ENCODE measurements at regions not wholly inside any gene's neighbourhood (a gene's known extent, or its start where the extent isn't known, plus 50 kb on each side); places are given as distances from the start of the nearest gene placed in this dataset.

DNA sequence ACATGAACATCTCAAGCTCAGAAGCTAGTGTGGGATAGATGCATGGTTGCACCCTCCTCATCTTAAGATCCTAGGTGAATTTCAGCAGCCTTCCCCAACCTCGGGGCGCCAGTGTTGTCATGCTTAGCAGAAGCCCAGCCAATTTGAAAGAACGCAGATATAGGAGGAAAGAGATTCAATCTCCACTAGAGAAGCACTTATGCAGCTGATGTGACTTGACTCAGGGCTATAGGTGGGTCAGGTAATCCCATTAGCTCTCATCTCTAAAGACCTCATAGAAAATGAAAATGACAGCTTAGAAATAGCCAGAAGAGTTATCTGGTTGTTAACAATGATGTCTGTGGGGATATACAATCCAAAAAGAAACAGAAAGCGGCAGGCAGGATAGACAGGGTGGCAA is 310.5 kb downstream of the GPAM start:
- TF ChIP-seq MZF1 (tag by site-specific recombination; IDR thresholded peaks at IDR 0.05; ENCODE audit: borderline replicate concordance) (no peak), KLF10 (tag by site-specific recombination; IDR thresholded peaks at IDR 0.05) (no peak), ZNF302 (tag by site-specific recombination; IDR thresholded peaks at IDR 0.05; ENCODE audit: low read depth) (no peak)
- Histone ChIP-seq H3K9me3 (ENCODE audit: control insufficient read depth, insufficient read depth, low read depth, low read length) (no peaks in the 10 kb centered on the region), H3K4me1 (ENCODE audit: control insufficient read depth, insufficient read depth, low read length) (no peaks in the 10 kb centered on the region), H3K27ac (ENCODE audit: extremely low read depth, low read depth, low read length) (no peak overlapping the region), H3K4me3 (ENCODE audit: low read depth, low read length) (no peak overlapping the region), H3K36me3 (ENCODE audit: control insufficient read depth in 2 of 2, insufficient read depth in 1 of 2, low read length in 2 of 2) (no peaks in the 10 kb centered on the region)
- ChIA-PET CTCF (no interaction called here), POLR2A (no interaction called here)

DNA sequence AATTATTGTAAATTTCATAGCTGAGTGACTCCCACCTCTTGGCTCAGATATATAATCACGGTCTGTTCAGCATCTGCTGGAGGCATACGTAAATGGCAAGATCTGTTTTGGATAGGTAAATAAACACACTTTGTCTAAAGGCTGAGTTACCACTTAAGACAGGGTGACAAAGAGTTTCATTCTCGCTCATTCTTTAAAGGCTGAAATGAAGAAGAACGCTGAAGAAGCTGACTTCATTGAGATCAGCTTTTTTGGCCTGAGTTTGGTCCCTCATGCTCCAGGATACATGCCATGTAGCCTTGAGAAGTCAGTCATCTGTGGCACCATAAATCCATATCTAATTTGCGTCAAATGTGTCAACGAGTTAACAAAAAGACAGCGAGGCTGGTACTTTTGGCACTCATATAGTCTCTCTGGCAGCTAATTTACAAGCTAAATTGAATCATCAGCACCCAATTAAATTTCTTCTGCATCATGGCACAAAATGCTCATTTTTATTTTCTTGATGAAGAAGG is 309.9 kb downstream of the GPAM start:
- ChIA-PET CTCF (interaction anchor here (0.7 kb wide), 1 partner anchor 905 kb away, joined by 3 read pairs; no protein-coding TSS in a partner anchor), POLR2A (no interaction called here)
- H3K4me1 ChIP-seq (ENCODE audit: control insufficient read depth, insufficient read depth, low read length), result no peaks in the 10 kb centered on the region
- no peak overlapping the region for H3K4me3 ChIP-seq (ENCODE audit: low read depth, low read length)
- no peaks in the 10 kb centered on the region for H3K36me3 ChIP-seq (ENCODE audit: control insufficient read depth in 2 of 2, insufficient read depth in 1 of 2, low read length in 2 of 2)
- H3K9me3 ChIP-seq (ENCODE audit: control insufficient read depth, insufficient read depth, low read depth, low read length), result no peaks in the 10 kb centered on the region
- no peak overlapping the region for H3K27ac ChIP-seq (ENCODE audit: extremely low read depth, low read depth, low read length)
- TF ChIP-seq BCL11B (tag by site-specific recombination; IDR thresholded peaks at IDR 0.05; ENCODE audit: low read depth), result no peak
- TF ChIP-seq, protein P1, sequence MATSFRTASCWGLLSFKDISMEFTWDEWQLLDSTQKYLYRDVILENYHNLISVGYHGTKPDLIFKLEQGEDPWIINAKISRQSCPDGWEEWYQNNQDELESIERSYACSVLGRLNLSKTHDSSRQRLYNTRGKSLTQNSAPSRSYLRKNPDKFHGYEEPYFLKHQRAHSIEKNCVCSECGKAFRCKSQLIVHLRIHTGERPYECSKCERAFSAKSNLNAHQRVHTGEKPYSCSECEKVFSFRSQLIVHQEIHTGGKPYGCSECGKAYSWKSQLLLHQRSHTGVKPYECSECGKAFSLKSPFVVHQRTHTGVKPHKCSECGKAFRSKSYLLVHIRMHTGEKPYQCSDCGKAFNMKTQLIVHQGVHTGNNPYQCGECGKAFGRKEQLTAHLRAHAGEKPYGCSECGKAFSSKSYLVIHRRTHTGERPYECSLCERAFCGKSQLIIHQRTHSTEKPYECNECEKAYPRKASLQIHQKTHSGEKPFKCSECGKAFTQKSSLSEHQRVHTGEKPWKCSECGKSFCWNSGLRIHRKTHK (tag by site-specific recombination; IDR thresholded peaks at IDR 0.05), result no peak
- TF ChIP-seq ZBTB17 (tag by site-specific recombination; IDR thresholded peaks at IDR 0.05), result no peak
- TF ChIP-seq, protein P2, sequence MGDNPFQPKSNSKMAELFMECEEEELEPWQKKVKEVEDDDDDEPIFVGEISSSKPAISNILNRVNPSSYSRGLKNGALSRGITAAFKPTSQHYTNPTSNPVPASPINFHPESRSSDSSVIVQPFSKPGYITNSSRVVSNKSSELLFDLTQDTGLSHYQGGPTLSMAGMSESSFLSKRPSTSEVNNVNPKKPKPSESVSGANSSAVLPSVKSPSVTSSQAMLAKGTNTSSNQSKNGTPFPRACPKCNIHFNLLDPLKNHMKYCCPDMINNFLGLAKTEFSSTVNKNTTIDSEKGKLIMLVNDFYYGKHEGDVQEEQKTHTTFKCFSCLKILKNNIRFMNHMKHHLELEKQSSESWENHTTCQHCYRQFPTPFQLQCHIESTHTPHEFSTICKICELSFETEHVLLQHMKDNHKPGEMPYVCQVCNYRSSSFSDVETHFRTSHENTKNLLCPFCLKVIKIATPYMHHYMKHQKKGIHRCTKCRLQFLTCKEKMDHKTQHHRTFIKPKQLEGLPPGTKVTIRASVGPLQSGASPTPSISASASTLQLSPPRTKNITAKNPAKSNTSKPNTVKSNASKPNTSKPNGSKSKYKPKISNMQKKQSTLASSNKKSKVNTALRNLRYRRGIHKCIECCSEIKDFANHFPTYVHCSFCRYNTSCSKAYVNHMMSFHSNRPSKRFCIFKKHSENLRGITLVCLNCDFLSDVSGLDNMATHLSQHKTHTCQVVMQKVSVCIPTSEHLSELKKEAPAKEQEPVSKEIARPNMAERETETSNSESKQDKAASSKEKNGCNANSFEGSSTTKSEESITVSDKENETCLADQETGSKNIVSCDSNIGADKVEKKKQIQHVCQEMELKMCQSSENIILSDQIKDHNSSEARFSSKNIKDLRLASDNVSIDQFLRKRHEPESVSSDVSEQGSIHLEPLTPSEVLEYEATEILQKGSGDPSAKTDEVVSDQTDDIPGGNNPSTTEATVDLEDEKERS (tag by site-specific recombination; IDR thresholded peaks at IDR 0.05), result no peak
- TF ChIP-seq ZNF792 (tag by site-specific recombination; IDR thresholded peaks at IDR 0.05), result no peak
- TF ChIP-seq, protein P3, sequence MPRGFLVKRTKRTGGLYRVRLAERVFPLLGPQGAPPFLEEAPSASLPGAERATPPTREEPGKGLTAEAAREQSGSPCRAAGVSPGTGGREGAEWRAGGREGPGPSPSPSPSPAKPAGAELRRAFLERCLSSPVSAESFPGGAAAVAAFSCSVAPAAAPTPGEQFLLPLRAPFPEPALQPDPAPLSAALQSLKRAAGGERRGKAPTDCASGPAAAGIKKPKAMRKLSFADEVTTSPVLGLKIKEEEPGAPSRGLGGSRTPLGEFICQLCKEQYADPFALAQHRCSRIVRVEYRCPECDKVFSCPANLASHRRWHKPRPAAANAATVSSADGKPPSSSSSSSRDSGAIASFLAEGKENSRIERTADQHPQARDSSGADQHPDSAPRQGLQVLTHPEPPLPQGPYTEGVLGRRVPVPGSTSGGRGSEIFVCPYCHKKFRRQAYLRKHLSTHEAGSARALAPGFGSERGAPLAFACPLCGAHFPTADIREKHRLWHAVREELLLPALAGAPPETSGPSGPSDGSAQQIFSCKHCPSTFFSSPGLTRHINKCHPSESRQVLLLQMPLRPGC (tag by site-specific recombination; IDR thresholded peaks at IDR 0.05), result no peak
- no peak for TF ChIP-seq IKZF3 (tag by site-specific recombination; IDR thresholded peaks at IDR 0.05)
- TF ChIP-seq ZNF585B (tag by site-specific recombination; IDR thresholded peaks at IDR 0.05), result no peak
- TF ChIP-seq ZXDB (tag by site-specific recombination; IDR thresholded peaks at IDR 0.05), result no peak
- no peak for TF ChIP-seq MEIS1 (CRISPR knock-in tag; IDR thresholded peaks at IDR 0.05; ENCODE audit: borderline replicate concordance)
- TF ChIP-seq ZNF830 (tag by site-specific recombination; IDR thresholded peaks at IDR 0.05; ENCODE audit: low read depth), result no peak
- no peak for TF ChIP-seq ZSCAN16 (tag by site-specific recombination; IDR thresholded peaks at IDR 0.05)
- no peak for TF ChIP-seq RBAK (tag by site-specific recombination; IDR thresholded peaks at IDR 0.05)
- no peak for TF ChIP-seq GLI4 (tag by site-specific recombination; IDR thresholded peaks at IDR 0.05)
- no peak for TF ChIP-seq SETDB1 (IDR thresholded peaks at IDR 0.05; ENCODE audit: insufficient read length, low read length)
- TF ChIP-seq, protein P4, sequence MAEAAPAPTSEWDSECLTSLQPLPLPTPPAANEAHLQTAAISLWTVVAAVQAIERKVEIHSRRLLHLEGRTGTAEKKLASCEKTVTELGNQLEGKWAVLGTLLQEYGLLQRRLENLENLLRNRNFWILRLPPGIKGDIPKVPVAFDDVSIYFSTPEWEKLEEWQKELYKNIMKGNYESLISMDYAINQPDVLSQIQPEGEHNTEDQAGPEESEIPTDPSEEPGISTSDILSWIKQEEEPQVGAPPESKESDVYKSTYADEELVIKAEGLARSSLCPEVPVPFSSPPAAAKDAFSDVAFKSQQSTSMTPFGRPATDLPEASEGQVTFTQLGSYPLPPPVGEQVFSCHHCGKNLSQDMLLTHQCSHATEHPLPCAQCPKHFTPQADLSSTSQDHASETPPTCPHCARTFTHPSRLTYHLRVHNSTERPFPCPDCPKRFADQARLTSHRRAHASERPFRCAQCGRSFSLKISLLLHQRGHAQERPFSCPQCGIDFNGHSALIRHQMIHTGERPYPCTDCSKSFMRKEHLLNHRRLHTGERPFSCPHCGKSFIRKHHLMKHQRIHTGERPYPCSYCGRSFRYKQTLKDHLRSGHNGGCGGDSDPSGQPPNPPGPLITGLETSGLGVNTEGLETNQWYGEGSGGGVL (tag by site-specific recombination; IDR thresholded peaks at IDR 0.05), result no peak
- no peak for TF ChIP-seq ZNF184 (tag by site-specific recombination; IDR thresholded peaks at IDR 0.05)

Measured in HEK293 (cell line).